ENCODE measurements at regions not wholly inside any gene's neighbourhood (a gene's known extent, or its start where the extent isn't known, plus 50 kb on each side); places are given as distances from the start of the nearest gene placed in this dataset.

GRCh38 chr6:14194976-14195375 is 77.4 kb downstream of the CD83 start:
- TF ChIP-seq CTCF (IDR thresholded peaks at IDR 0.05), result no peak

GRCh38 chr6:14196026-14196425 is 78.5 kb downstream of the CD83 start:
- no peak for TF ChIP-seq CTCF (IDR thresholded peaks at IDR 0.05)

- no peak for TF ChIP-seq CTCF (IDR thresholded peaks at IDR 0.05)
Measured at GRCh38 chr6:14197118-14197517, 79.5 kb downstream of the CD83 start.

- TF ChIP-seq CTCF (IDR thresholded peaks at IDR 0.05), result no peak
Measured at GRCh38 chr6:14200047-14200446, 82.5 kb downstream of the CD83 start.

- no peak for TF ChIP-seq CTCF (IDR thresholded peaks at IDR 0.05)
Measured at GRCh38 chr6:14202947-14203346, 85.4 kb downstream of the CD83 start.

GRCh38 chr6:14206391-14206790 is 88.8 kb downstream of the CD83 start:
- no peak for TF ChIP-seq CTCF (IDR thresholded peaks at IDR 0.05)

- TF ChIP-seq CTCF (IDR thresholded peaks at IDR 0.05), result no peak
Measured at GRCh38 chr6:14207448-14207847, 89.9 kb downstream of the CD83 start.

GRCh38 chr6:14209000-14209399 is 91.4 kb downstream of the CD83 start:
- no peak for TF ChIP-seq CTCF (IDR thresholded peaks at IDR 0.05)
